GM23338 (cell line): ENCODE measurements at regions not wholly inside any gene's neighbourhood (a gene's known extent, or its start where the extent isn't known, plus 50 kb on each side); places are given as distances from the start of the nearest gene placed in this dataset.

Experiments
- CREB1 ChIP-seq: fragments of 250-450 bp; sonication (Bioruptor Pico); IDR thresholded peaks from 2 replicates; pipeline ENCODE4 v1.5.0; 2020; ENCODE audit warnings: low read depth, mild to moderate bottlenecking, moderate library complexity
- CTCF ChIP-seq, 2 experiments: fragments of 200-600 bp in 1 of 2; sonication (generic) in 1 of 2; conservative IDR thresholded peaks; 2 replicates each; pipeline versions ENCODE4 v1.5.1 to v1.6.1; 2016 to 2017; ENCODE audit warnings: antibody characterized with exemption in 2 of 2, low read depth in 2 of 2, mild to moderate bottlenecking in 2 of 2, moderate library complexity in 1 of 2
- EZH2 ChIP-seq: fragments of 200-600 bp; sonication (generic); IDR thresholded peaks from one replicate; pipeline ENCODE4 v1.8.0; 2017; ENCODE audit warnings: antibody characterized with exemption, mild to moderate bottlenecking, low read depth; ENCODE audit not compliant: unreplicated experiment
- EZH2phosphoT487 ChIP-seq: fragments of 200-600 bp; sonication (generic); IDR thresholded peaks from one replicate; pipeline ENCODE4 v1.8.1; 2018; ENCODE audit warnings: antibody characterized with exemption; ENCODE audit not compliant: unreplicated experiment
- JUNB ChIP-seq: IDR thresholded peaks from one replicate; pipeline ENCODE4 v1.6.1; 2016; ENCODE audit warnings: antibody characterized with exemption; ENCODE audit not compliant: unreplicated experiment
- NANOG ChIP-seq: IDR thresholded peaks from 2 replicates; pipeline ENCODE4 v1.6.1; 2016; ENCODE audit warnings: antibody characterized with exemption, borderline replicate concordance
- POLR2AphosphoS5 ChIP-seq: IDR thresholded peaks from 2 replicates; pipeline ENCODE4 v1.6.1; 2016; ENCODE audit warnings: antibody characterized with exemption, low read depth
- ZNF114 ChIP-seq: fragments of 250-450 bp; sonication (Bioruptor Pico); IDR thresholded peaks from 2 replicates; pipeline ENCODE4 v1.5.0; 2020; ENCODE audit warnings: mild to moderate bottlenecking, moderate library complexity
- ZNF462 ChIP-seq: fragments of 250-450 bp; sonication (Bioruptor Pico); IDR thresholded peaks from 2 replicates; pipeline ENCODE4 v1.5.0; 2020; ENCODE audit warnings: mild to moderate bottlenecking, moderate library complexity
- TF ChIP-seq, protein P1 (sequence below): IDR thresholded peaks from one replicate; pipeline ENCODE4 v1.6.1; 2018; ENCODE audit warnings: antibody characterized with exemption; ENCODE audit not compliant: unreplicated experiment
- TF ChIP-seq, protein P2 (sequence below): IDR thresholded peaks from 2 replicates; pipeline ENCODE4 v1.6.1; 2016; ENCODE audit warnings: antibody characterized with exemption

DNA sequence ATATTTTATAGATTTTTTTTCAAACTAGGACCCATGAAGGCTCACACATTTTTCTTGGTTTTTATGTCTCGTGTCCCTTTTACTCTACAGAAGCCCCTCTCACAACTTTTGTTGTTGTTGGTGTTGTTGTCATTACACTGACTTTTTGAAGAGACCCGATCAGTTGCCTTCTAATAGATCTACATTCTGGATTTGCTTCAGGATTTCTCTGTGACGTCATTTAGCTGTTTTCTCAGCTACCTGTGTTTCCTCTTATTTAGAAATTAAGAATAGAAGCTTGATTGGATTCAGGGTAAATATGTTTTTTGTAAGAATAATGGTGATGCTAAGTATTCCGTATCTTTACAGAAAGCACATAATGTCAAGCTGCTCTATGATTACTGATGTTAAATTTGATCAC, 213.3 kb upstream of the ZNF462 start:
- no peak for TF ChIP-seq CTCF (conservative IDR thresholded peaks at IDR 0.05; ENCODE audit: low read depth in 2 of 2)
- no peak for TF ChIP-seq EZH2
- no peak for TF ChIP-seq JUNB
- no peak for TF ChIP-seq EZH2phosphoT487
- TF ChIP-seq CREB1 (CRISPR knock-in tag), result no peak
- TF ChIP-seq, protein P1, sequence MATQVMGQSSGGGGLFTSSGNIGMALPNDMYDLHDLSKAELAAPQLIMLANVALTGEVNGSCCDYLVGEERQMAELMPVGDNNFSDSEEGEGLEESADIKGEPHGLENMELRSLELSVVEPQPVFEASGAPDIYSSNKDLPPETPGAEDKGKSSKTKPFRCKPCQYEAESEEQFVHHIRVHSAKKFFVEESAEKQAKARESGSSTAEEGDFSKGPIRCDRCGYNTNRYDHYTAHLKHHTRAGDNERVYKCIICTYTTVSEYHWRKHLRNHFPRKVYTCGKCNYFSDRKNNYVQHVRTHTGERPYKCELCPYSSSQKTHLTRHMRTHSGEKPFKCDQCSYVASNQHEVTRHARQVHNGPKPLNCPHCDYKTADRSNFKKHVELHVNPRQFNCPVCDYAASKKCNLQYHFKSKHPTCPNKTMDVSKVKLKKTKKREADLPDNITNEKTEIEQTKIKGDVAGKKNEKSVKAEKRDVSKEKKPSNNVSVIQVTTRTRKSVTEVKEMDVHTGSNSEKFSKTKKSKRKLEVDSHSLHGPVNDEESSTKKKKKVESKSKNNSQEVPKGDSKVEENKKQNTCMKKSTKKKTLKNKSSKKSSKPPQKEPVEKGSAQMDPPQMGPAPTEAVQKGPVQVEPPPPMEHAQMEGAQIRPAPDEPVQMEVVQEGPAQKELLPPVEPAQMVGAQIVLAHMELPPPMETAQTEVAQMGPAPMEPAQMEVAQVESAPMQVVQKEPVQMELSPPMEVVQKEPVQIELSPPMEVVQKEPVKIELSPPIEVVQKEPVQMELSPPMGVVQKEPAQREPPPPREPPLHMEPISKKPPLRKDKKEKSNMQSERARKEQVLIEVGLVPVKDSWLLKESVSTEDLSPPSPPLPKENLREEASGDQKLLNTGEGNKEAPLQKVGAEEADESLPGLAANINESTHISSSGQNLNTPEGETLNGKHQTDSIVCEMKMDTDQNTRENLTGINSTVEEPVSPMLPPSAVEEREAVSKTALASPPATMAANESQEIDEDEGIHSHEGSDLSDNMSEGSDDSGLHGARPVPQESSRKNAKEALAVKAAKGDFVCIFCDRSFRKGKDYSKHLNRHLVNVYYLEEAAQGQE, result no peak
- no peak for TF ChIP-seq POLR2AphosphoS5
- TF ChIP-seq, protein P2, sequence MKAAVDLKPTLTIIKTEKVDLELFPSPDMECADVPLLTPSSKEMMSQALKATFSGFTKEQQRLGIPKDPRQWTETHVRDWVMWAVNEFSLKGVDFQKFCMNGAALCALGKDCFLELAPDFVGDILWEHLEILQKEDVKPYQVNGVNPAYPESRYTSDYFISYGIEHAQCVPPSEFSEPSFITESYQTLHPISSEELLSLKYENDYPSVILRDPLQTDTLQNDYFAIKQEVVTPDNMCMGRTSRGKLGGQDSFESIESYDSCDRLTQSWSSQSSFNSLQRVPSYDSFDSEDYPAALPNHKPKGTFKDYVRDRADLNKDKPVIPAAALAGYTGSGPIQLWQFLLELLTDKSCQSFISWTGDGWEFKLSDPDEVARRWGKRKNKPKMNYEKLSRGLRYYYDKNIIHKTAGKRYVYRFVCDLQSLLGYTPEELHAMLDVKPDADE, result no peak
- TF ChIP-seq ZNF462 (CRISPR knock-in tag), result no peak
- no peak for TF ChIP-seq NANOG
- TF ChIP-seq ZNF114 (CRISPR knock-in tag), result no peak
